LNCaP clone FGC (cell line): ENCODE measurements at regions not wholly inside any gene's neighbourhood (a gene's known extent, or its start where the extent isn't known, plus 50 kb on each side); places are given as distances from the start of the nearest gene placed in this dataset.

Experiments
- DNase-seq: peaks from one replicate; pipeline ENCODE4 v3.0.0-alpha.2; 2011; ENCODE audit warnings: low read depth
- H3K4me3 ChIP-seq: 2 replicates; pipeline ENCODE4 v1.5.1; 2011; ENCODE audit warnings: mild to moderate bottlenecking, low read depth, low read length, control low read depth
- TF ChIP-seq, protein P1 (sequence below): IDR thresholded peaks from 2 replicates; pipeline ENCODE4 v1.5.1; 2012; ENCODE audit warnings: mild to moderate bottlenecking; ENCODE audit not compliant: control insufficient read depth, insufficient read depth; ENCODE audit errors: extremely low read depth

DNA sequence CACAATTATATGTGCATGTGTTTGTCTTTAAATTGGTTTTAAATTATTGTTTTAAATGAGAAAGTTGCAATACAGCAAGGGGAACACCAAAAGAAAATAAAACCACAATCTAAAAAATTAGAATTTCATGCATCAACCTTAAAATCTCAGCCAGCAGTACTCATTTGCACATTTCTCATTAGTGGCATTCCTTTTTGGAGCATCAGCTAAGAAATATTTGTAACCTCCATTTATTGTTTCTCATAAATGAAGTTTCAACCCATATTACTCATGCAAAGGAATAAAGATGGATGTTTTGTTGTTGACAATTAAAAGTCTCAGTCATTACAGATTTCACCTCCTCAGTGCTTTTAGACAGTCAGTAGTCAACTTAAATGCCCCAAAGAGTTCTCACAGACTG lies 160.1 kb downstream of the TBX15 start:
- no peak overlapping the region for H3K4me3 ChIP-seq
- TF ChIP-seq, protein P1, sequence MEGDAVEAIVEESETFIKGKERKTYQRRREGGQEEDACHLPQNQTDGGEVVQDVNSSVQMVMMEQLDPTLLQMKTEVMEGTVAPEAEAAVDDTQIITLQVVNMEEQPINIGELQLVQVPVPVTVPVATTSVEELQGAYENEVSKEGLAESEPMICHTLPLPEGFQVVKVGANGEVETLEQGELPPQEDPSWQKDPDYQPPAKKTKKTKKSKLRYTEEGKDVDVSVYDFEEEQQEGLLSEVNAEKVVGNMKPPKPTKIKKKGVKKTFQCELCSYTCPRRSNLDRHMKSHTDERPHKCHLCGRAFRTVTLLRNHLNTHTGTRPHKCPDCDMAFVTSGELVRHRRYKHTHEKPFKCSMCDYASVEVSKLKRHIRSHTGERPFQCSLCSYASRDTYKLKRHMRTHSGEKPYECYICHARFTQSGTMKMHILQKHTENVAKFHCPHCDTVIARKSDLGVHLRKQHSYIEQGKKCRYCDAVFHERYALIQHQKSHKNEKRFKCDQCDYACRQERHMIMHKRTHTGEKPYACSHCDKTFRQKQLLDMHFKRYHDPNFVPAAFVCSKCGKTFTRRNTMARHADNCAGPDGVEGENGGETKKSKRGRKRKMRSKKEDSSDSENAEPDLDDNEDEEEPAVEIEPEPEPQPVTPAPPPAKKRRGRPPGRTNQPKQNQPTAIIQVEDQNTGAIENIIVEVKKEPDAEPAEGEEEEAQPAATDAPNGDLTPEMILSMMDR: no peak
- DNase-seq: no peak

GRCh38 chr1:118827636-118828035 lies 160.5 kb downstream of the TBX15 start:
- TF ChIP-seq, protein P1: no peak
- H3K4me3 ChIP-seq: no peak overlapping the region

GRCh38 chr1:118827207-118827606 lies 160.9 kb downstream of the TBX15 start:
- DNase-seq: no peak
- H3K4me3 ChIP-seq: no peak overlapping the region
- TF ChIP-seq, protein P1: no peak

More at GRCh38 chr1:118827636-118828035, 160.5 kb downstream of the TBX15 start:
- DNase-seq: no peak

GRCh38 chr1:118826669-118827068 lies 161.5 kb downstream of the TBX15 start:
- DNase-seq: peak; percentile 52
- TF ChIP-seq, protein P1: peak; percentile 54; the same call in 1 of the 2 replicates
- no peak overlapping the region for H3K4me3 ChIP-seq

DNA sequence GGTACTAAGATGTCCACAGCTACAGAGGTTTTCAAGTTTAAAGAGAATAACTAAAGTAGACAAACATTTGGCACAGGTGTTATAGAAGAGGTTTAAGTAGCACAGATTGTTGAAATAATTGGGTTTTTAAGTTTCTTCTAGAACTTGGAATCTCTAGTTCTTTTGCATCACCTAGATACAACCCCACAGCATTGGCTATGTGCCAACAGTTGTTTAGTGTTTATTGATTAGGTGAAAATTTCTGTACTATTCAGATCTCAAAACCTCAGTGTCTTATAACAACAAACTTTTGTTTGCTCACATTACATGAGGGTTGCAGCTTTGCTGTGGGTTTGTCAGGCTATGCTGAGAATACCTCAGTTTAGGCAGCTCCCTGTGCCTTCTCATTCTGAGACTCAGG lies 162.5 kb downstream of the TBX15 start:
- no peak overlapping the region for H3K4me3 ChIP-seq
- TF ChIP-seq, protein P1: no peak
- no peak for DNase-seq

- DNase-seq: peak; percentile 61
- H3K4me3 ChIP-seq: no peak overlapping the region
- TF ChIP-seq, protein P1: no peak
Observed at GRCh38 chr1:118821801-118822200, 166.3 kb downstream of the TBX15 start.

DNA sequence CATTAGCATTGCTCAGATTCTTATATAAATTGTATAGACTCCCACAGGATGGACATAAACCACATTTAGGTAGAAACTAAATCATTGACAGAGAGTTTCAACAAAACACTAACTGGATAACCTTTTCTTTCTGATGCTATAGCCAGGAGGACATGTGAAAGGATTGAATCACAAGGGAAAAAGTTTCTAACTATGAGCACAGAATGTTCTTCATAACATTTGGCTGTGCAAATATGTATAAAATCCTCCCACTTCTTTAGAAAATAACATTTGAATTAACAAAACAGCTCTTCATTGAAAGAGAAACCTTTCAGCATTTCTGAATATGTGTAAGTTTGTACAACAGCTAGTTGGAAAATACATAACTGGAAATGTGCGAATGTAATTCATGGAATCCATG lies 167.3 kb downstream of the TBX15 start:
- DNase-seq: no peak
- H3K4me3 ChIP-seq: no peak overlapping the region
- TF ChIP-seq, protein P1: no peak
